SK-N-SH treated with all-trans-retinoic acid at 6 μM for 48 hours (cell line): ENCODE measurements at regions not wholly inside any gene's neighbourhood (a gene's known extent, or its start where the extent isn't known, plus 50 kb on each side); places are given as distances from the start of the nearest gene placed in this dataset.

Experiments used
- TOX ChIP-seq: fragments of 250-450 bp; sonication (Bioruptor Pico); IDR thresholded peaks from 2 replicates; pipeline ENCODE4 v1.8.0; 2021; ENCODE audit warnings: mild to moderate bottlenecking, moderate library complexity, borderline replicate concordance
- ZNF565 ChIP-seq: fragments of 450-650 bp; formaldehyde crosslinking; conservative IDR thresholded peaks from 2 replicates; pipeline ENCODE4 v1.5.0; 2020; ENCODE audit warnings: low read depth, mild to moderate bottlenecking, moderate library complexity
- ZNF70 ChIP-seq: fragments of 450-650 bp; formaldehyde crosslinking; IDR thresholded peaks from 2 replicates; pipeline ENCODE4 v1.5.0; 2020; ENCODE audit warnings: mild to moderate bottlenecking, moderate library complexity
- TF ChIP-seq, protein P1 (sequence below): fragments of 250-450 bp; sonication (Bioruptor Pico); IDR thresholded peaks from 2 replicates; pipeline ENCODE4 v1.8.0; 2021; ENCODE audit warnings: low read depth, mild to moderate bottlenecking, moderate library complexity, borderline replicate concordance

DNA sequence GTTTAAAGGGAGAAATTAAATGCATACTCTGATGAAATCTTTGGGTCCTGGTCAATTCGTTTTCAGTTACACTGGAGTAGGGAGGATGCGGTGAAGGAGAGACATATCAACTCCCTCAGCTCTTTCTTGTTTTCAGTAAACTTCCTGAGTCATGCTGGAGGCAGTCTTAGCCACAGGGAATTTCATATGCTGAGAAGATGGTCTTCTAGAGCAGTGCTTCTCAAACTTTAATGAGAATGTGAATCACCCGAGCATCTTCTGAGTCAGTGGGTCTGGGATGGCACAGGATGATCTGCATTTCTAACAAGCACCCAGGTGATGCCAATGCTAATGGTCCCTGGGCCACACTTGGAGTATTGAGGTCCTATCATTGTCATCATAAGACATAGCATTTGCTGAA is 214.5 kb downstream of the KIT start:
- TF ChIP-seq ZNF70 (CRISPR knock-in tag) (no peak), TOX (CRISPR knock-in tag) (no peak), ZNF565 (CRISPR knock-in tag) (no peak)
- TF ChIP-seq, protein P1, sequence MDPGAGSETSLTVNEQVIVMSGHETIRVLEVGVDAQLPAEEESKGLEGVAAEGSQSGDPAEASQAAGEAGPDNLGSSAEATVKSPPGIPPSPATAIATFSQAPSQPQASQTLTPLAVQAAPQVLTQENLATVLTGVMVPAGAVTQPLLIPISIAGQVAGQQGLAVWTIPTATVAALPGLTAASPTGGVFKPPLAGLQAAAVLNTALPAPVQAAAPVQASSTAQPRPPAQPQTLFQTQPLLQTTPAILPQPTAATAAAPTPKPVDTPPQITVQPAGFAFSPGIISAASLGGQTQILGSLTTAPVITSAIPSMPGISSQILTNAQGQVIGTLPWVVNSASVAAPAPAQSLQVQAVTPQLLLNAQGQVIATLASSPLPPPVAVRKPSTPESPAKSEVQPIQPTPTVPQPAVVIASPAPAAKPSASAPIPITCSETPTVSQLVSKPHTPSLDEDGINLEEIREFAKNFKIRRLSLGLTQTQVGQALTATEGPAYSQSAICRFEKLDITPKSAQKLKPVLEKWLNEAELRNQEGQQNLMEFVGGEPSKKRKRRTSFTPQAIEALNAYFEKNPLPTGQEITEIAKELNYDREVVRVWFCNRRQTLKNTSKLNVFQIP (CRISPR knock-in tag) = no peak
